ENCODE measurements at regions not wholly inside any gene's neighbourhood (a gene's known extent, or its start where the extent isn't known, plus 50 kb on each side); places are given as distances from the start of the nearest gene placed in this dataset.
A peak's percentile ranks its signal among the peaks of the same experiment; 100 is the strongest.

DNA sequence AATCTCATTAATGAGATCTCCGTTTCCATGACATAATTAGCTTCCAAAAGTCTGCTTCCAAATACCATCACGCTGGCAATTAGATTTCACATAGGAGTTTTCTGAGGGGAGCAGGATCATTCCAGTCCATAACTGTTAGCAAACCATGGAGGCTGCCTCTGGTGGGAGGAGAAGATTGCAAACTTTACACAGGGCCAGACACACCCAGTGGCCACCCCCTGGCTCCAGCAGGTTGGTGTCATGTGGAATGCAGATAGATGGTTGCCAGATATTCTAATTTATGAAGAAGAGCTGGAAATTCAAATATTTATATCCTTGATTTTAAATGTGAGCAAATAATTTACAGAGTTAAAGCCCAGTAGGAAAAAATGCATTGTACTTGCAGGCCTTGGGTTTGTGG is 164.2 kb downstream of the ICE1 start:
- DNase-seq (ENCODE audit: extremely low read depth, low read depth): no peak

DNA sequence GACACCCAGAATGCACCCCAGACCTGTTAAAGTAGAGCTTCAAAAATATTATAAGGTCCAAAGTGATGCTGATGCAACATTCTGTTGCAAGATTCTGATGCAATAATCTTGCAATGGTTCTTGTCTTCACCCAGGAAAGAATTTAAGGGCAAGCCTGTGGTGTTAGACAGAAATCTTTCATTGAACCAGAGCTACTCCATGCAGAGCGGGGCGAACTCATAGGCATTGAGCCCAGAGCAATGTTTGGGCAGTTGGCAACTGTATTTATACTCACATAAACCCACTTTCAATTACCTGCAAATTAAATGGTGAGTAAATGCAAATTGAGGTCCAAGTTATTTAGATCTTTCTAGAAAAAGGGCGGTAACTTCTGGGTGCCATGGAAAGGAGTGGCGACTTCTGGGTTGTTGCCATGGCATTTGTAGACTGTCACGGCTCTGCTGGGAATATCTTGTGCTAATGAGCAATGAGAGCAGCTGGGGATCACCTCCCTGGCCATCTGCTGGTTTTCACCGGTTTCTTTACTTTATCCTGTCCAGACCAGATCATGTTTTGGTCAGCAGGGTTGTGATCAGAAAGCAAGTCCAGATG is 163.4 kb downstream of the ICE1 start:
- DNase-seq (ENCODE audit: extremely low read depth, low read depth): no peak

- DNase-seq (ENCODE audit: extremely low read depth, low read depth): no peak
Measured at GRCh38 chr5:5584751-5585150, 162.3 kb downstream of the ICE1 start.

DNA sequence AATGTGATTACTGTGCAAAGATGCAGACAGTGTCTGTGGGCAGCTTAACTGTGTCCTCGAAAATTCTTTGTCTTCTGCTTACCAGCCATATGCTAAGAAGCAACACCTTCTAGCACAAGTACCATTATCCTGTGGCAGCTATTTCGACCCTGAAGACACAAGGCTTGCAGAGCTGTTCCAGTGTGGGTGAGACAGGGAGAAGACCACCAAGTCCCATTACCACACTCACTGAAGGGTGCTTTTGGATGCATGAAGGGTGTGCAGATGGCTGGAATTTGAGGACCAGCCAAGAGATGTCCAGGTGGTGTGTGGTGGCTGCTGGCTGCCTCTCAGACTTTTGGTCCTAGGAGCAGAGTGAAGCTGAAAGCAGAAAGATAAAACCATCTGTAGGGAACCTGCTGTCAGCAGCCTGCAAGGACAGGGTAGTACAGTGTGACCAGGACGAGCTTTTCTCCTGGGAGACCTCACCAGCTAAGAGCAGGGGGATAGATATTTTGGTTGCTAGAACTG is 161.8 kb downstream of the ICE1 start:
- no peak for DNase-seq (ENCODE audit: extremely low read depth, low read depth)

GRCh38 chr5:5583832-5584231 is 161.4 kb downstream of the ICE1 start:
- DNase-seq (ENCODE audit: extremely low read depth, low read depth): no peak

- no peak for DNase-seq (ENCODE audit: extremely low read depth, low read depth)
Measured at GRCh38 chr5:5583023-5583765, 160.7 kb downstream of the ICE1 start.

GRCh38 chr5:5581080-5581479 is 158.6 kb downstream of the ICE1 start:
- no peak for DNase-seq (ENCODE audit: extremely low read depth, low read depth)

GRCh38 chr5:5576744-5577143 is 154.3 kb downstream of the ICE1 start:
- no peak for DNase-seq (ENCODE audit: extremely low read depth, low read depth)

GRCh38 chr5:5575461-5575860 is 153.0 kb downstream of the ICE1 start:
- no peak for DNase-seq (ENCODE audit: extremely low read depth, low read depth)

- DNase-seq (ENCODE audit: extremely low read depth, low read depth): no peak
Measured at GRCh38 chr5:5573798-5574380, 151.4 kb downstream of the ICE1 start.

DNA sequence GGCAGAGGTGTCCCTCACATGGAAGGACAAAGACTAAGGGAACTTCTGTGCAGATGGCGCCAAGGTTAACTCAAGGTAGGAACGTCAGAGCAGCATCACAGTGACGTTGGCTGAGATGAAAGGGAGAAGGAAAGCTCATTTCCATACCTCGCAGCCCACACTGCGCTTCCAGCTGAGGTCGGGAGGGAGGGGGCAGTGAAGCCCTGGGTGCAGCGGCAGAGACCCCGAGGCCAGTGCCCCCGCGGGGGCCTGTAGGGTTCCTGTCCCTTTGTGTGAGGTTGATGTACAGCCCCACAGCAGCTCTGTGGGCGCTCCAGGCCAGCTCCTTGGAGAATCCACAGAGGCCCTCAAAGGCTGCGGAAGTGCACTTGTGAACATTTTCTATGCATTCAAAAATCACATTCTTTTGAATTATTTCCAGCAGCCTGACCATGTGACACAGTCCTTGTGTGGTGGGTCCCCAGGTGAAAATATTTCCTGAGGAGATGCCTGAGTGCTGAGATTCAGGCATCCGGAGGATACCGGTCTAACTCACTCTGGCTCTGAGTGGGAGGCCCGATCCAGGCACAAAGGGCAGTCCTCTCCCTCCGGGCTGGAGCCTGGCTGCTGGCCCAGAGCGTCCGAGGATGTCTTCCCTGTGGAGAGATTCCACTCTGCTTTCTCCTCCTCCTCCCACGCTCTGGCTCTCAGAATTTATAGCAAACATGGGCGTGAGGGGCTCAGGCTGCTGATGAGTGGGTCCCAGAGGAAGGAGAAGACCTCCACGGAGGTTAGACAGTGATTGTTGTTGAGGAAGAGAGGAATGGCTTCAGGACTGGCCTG is 150.7 kb downstream of the ICE1 start:
- no peak for DNase-seq (ENCODE audit: extremely low read depth, low read depth)

- no peak for DNase-seq (ENCODE audit: extremely low read depth, low read depth)
Measured at GRCh38 chr5:5572010-5572865, 149.8 kb downstream of the ICE1 start.

DNA sequence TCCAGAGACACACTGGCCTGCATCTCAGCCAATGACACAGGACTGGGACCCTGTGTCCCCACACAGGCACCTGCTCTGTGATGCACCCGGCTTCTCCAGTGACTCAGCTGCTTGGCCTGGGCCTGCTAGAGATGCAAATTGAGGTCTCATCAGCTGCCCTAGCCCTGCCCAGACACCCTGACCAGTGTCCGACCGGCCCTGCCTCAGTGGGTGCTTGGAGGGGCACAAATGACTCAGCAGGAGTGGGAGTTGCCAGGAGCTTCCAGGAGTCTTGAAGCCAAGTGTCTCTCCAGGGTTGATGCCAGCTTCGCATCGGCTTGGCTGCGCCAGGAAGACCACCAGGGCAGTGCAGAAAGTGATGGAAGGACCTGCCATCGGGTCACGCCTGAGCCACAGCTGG is 148.2 kb downstream of the ICE1 start:
- DNase-seq (ENCODE audit: extremely low read depth, low read depth): no peak

GRCh38 chr5:5564898-5565297 is 142.4 kb downstream of the ICE1 start:
- DNase-seq (ENCODE audit: extremely low read depth, low read depth): no peak

- peak; percentile 54 for DNase-seq (ENCODE audit: extremely low read depth, low read depth)
Measured at GRCh38 chr5:5560016-5560415, 137.5 kb downstream of the ICE1 start.

DNA sequence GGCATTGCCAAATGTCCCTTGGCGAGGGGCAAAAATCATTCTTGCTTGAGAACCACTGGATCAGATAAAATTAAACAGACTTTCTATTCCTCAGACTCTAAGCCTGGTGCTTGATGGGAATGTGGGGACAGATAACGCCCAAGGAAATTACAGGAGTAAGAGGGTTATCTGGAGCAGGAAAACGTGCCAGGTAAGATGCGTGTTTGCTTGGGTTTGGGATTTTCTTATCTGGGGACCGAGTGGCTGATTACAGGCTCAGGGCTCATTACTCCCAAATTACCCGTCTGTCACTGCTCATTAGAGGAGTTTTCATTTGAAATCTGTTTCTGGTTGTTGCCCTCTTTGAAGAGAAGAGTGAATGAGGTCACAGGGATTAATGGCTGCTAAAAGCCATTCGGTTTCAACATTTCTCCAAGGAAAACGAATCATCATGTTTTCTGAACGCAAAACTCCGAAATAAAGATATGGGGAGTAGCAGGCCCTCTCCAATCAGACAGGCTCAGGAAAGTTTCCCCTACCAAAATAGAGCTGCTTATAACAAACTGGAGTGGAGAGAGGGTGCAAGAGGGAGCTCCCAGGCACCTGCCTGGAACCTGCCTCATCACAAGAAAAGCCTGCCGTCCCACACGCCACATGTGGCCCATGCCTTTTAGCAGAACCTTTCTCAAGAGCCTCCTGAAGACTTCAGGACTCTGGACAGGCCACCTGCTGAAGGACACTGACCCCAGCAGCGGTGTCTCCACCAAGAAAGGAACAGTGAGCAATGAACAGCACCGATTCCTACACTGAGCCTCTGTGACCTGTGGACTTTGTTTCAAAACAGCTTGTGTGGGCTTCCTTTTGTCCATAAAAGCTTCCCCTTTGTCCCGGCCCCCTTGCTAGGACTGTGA is 136.4 kb downstream of the ICE1 start:
- DNase-seq (ENCODE audit: extremely low read depth, low read depth): no peak

DNA sequence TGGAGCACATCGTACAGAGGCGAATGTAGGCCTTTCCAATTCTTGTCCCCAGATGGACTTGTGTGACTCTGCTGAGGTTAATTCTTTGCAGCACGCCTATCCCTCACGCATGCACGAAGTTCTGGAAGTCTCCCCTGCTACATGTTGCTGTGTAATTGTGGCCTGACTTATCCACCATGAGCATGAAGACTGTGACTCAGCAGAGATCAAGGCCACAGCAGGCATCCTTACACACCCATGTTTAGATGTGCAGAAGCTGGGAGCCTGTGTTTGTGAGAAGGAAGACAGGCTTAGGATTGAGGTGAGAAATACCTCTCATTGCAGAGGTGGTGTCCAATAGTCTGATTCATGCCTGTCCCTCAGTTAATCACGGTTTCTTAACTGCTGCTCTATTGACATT is 135.6 kb downstream of the ICE1 start:
- DNase-seq (ENCODE audit: extremely low read depth, low read depth): peak; percentile 69

GRCh38 chr5:5551499-5551898 is 129.0 kb downstream of the ICE1 start:
- DNase-seq (ENCODE audit: extremely low read depth, low read depth): no peak

DNA sequence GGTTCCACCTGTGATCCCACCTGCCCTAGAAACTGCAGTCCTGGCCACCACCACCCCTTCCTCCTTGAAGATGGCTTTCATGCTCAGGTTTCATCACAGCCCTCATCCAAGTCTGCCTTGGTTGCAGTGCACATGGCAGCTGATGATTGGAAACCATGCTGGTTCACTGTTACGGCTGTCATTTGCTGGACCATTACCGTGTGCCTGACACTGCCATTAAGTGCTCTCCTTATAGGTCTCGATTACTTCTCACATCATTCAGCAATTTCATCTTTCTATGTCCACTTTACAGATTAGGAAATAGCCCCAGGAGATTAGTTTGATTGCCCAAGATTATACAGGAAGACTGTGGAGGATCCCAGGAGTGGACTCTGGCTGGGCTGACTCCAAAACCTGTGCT is 123.9 kb downstream of the ICE1 start:
- no peak for DNase-seq (ENCODE audit: extremely low read depth, low read depth)
